ENCODE measurements at regions not wholly inside any gene's neighbourhood (a gene's known extent, or its start where the extent isn't known, plus 50 kb on each side); places are given as distances from the start of the nearest gene placed in this dataset.
A peak's percentile ranks its signal among the peaks of the same experiment; 100 is the strongest.

GRCh38 chr20:19004975-19005374 lies 191.4 kb downstream of the SCP2D1 start (continued):
- TF ChIP-seq STAT6 (CRISPR knock-in tag; conservative IDR thresholded peaks at IDR 0.05; ENCODE audit: low read depth) = no peak
- TF ChIP-seq ZNF263 (CRISPR knock-in tag; IDR thresholded peaks at IDR 0.05; ENCODE audit: low read depth) = no peak
- no peak for TF ChIP-seq JUN (CRISPR knock-in tag; IDR thresholded peaks at IDR 0.05)
- no peak for TF ChIP-seq IRF2 (CRISPR knock-in tag; IDR thresholded peaks at IDR 0.05; ENCODE audit: borderline replicate concordance, low read depth)
- no peak for TF ChIP-seq ATF1 (CRISPR knock-in tag; IDR thresholded peaks at IDR 0.05)

- H3K36me3 Mint-ChIP-seq = no peaks in the 10 kb centered on the region
- H3K4me3 Mint-ChIP-seq = no peak overlapping the region
- H3K9me3 Mint-ChIP-seq = peaks cover 3% of the 10 kb centered on the region; the same call in 1 of the 2 replicates
- H3K27ac Mint-ChIP-seq = no peak overlapping the region
- 0 out of 2 replicates have a peak, but pooled peaks have one; percentile 25 for TF ChIP-seq JUN (CRISPR knock-in tag; IDR thresholded peaks at IDR 0.05)
- no peak for TF ChIP-seq FOXP1 (CRISPR knock-in tag; IDR thresholded peaks at IDR 0.05; ENCODE audit: borderline replicate concordance)
- ATAC-seq = peak; percentile 60
- DNase-seq (ENCODE audit: low spot score) = no peak
- peaks cover 17% of the 10 kb centered on the region for H3K4me1 Mint-ChIP-seq
- POLR2A ChIA-PET = interaction anchor here (0.8 kb wide), 1 partner anchor 62 kb away, joined by 4 read pairs; no protein-coding TSS in a partner anchor
- CTCF ChIA-PET = interaction anchor here (1.8 kb wide), 1 partner anchor 376 kb away, joined by 4 read pairs; no protein-coding TSS in a partner anchor
- no peaks in the 10 kb centered on the region for H3K27me3 Mint-ChIP-seq (ENCODE audit: low read depth)
Observed at GRCh38 chr20:19008497-19008896, 194.9 kb downstream of the SCP2D1 start.

- no peak for DNase-seq (ENCODE audit: low spot score)
- ChIA-PET CTCF (interaction anchor here (1.4 to 1.8 kb wide), 3 partner anchors 48 to 376 kb away, joined by 3 to 8 read pairs (median 4); no protein-coding TSS in a partner anchor), POLR2A (no interaction called here)
- no peak overlapping the region for H3K27ac Mint-ChIP-seq
- no peak overlapping the region for H3K4me3 Mint-ChIP-seq
- no peaks in the 10 kb centered on the region for H3K27me3 Mint-ChIP-seq (ENCODE audit: low read depth)
- H3K9me3 Mint-ChIP-seq = peaks cover 3% of the 10 kb centered on the region; the same call in 1 of the 2 replicates
- H3K4me1 Mint-ChIP-seq = peaks cover 16% of the 10 kb centered on the region
- no peak for ATAC-seq
- TF ChIP-seq TCF7 (CRISPR knock-in tag; IDR thresholded peaks at IDR 0.05; ENCODE audit: low read depth) = no peak
- TF ChIP-seq PRDM15 (CRISPR knock-in tag; IDR thresholded peaks at IDR 0.05) = no peak
- TF ChIP-seq GABPB1 (CRISPR knock-in tag; IDR thresholded peaks at IDR 0.05) = no peak
- no peak for TF ChIP-seq NR3C1 (CRISPR knock-in tag; conservative IDR thresholded peaks at IDR 0.05; ENCODE audit: low read depth)
- TF ChIP-seq AFF4 (CRISPR knock-in tag; IDR thresholded peaks at IDR 0.05; ENCODE audit: borderline replicate concordance) = no peak
- no peak for TF ChIP-seq JAZF1 (CRISPR knock-in tag; IDR thresholded peaks at IDR 0.05)
- no peaks in the 10 kb centered on the region for H3K36me3 Mint-ChIP-seq
Observed at GRCh38 chr20:19009081-19009688, 195.6 kb downstream of the SCP2D1 start.

All from WTC11 (cell line).